Neural progenitor cell (in vitro differentiated cells): ENCODE measurements at regions not wholly inside any gene's neighbourhood (a gene's known extent, or its start where the extent isn't known, plus 50 kb on each side); places are given as distances from the start of the nearest gene placed in this dataset.

Source experiments
- DNase-seq: peaks from one replicate; pipeline ENCODE4 v3.0.0-alpha.2; 2016; ENCODE audit warnings: low spot score
- H2AFZ ChIP-seq: fragments of 200-600 bp; sonication (generic); replicated peaks from 2 replicates; pipeline ENCODE4 v1.6.1; 2016; ENCODE audit warnings: antibody characterized with exemption
- H3F3A ChIP-seq: fragments of 200-600 bp; sonication (generic); 2 replicates; pipeline ENCODE4 v1.6.1; 2016; ENCODE audit warnings: antibody characterized with exemption, low read depth
- H3K27ac ChIP-seq: fragments of 200-600 bp; sonication (generic); 2 replicates; pipeline ENCODE4 v1.5.1; 2016; ENCODE audit warnings: mild to moderate bottlenecking
- H3K27me3 ChIP-seq: fragments of 200-600 bp; sonication (generic); 2 replicates; pipeline ENCODE4 v1.6.1; 2016; ENCODE audit warnings: mild to moderate bottlenecking, moderate library complexity
- H3K36me3 ChIP-seq: fragments of 200-600 bp; sonication (generic); 2 replicates; pipeline ENCODE4 v1.5.1; 2016
- H3K4me1 ChIP-seq: fragments of 200-600 bp; sonication (generic); 2 replicates; pipeline ENCODE4 v1.6.1; 2016; ENCODE audit warnings: mixed run types
- H3K4me2 ChIP-seq: fragments of 200-600 bp; sonication (generic); 2 replicates; pipeline ENCODE4 v1.6.1; 2016
- H3K4me3 ChIP-seq: fragments of 200-600 bp; sonication (generic); 2 replicates; pipeline ENCODE4 v1.5.1; 2016
- H3K79me2 ChIP-seq: fragments of 200-600 bp; sonication (generic); 2 replicates; pipeline ENCODE4 v1.6.1; 2016; ENCODE audit warnings: low read depth
- H3K9ac ChIP-seq: fragments of 200-600 bp; sonication (generic); 2 replicates; pipeline ENCODE4 v1.6.1; 2016
- H3K9me3 ChIP-seq: fragments of 200-600 bp; sonication (generic); 2 replicates; pipeline ENCODE4 v1.5.1; 2016; ENCODE audit warnings: low read depth
- H4K20me1 ChIP-seq: fragments of 200-600 bp; sonication (generic); 2 replicates; pipeline ENCODE4 v1.6.1; 2016; ENCODE audit warnings: low read depth
- H3K27ac Mint-ChIP-seq: 3 replicates; pipeline ENCODE4 v1.8.0; 2021; ENCODE audit warnings: mixed read lengths
- H3K27me3 Mint-ChIP-seq: 2 replicates; pipeline ENCODE4 v1.8.0; 2022; ENCODE audit warnings: low read depth, mild to moderate bottlenecking, inconsistent platforms, moderate library complexity, mixed read lengths; ENCODE audit not compliant: insufficient read depth
- H3K36me3 Mint-ChIP-seq: 3 replicates; pipeline ENCODE4 v1.8.0; 2021; ENCODE audit warnings: mixed read lengths
- H3K4me1 Mint-ChIP-seq: 3 replicates; pipeline ENCODE4 v1.8.0; 2021; ENCODE audit warnings: mixed read lengths
- H3K4me3 Mint-ChIP-seq: 3 replicates; pipeline ENCODE4 v1.8.0; 2021; ENCODE audit warnings: mild to moderate bottlenecking, moderate library complexity, mixed read lengths
- H3K9me3 Mint-ChIP-seq: 3 replicates; pipeline ENCODE4 v1.8.0; 2020; ENCODE audit warnings: mixed read lengths
- EZH2 ChIP-seq: fragments of 200-600 bp; sonication (generic); IDR thresholded peaks from 2 replicates; pipeline ENCODE4 v1.6.1; 2017; ENCODE audit warnings: antibody characterized with exemption, mild to moderate bottlenecking, moderate library complexity
- EZH2phosphoT487 ChIP-seq: fragments of 200-600 bp; sonication (generic); IDR thresholded peaks from 2 replicates; pipeline ENCODE4 v1.6.1; 2017; ENCODE audit warnings: antibody characterized with exemption
- TF ChIP-seq, protein P1 (sequence below): fragments of 200-600 bp; sonication (generic); IDR thresholded peaks from 2 replicates; pipeline ENCODE4 v1.5.1; 2017; ENCODE audit warnings: antibody characterized with exemption, mild to moderate bottlenecking

DNA sequence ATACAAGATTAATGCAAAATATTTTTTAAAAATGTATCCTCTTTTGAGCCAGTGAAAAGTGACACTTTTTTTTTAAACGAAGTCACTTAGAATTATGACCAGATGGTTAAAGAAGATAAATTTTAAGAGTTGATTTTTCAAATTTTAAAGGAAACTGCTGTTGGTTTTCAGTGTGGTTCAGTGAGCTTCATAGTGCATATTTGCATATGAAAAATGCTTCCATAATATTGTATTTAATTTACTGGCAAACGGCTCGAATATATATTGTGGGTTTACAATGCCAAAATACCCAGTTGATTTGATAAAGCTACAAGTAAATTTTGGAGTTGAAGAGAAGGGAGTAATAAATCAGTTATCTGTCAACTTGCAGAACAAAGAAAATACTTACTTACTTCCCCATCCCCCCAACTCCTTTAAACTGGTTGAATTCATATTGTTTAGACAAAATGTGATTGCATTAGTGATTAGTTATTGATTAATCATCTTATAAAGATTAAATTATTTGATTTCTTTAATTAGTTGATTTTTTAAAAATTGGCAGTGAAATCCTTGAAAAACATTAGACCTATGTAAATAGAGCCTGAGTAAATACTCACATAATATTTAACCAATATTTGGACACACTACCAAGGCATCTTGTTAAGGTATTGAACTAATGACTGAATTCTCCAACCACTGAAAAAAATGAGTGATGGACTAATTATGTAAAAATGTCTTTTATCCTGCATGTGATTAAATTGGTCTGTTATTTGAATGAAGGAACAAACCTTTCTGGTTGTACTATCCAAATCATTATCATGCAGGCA is 122.8 kb upstream of the APP start:
- Mint-ChIP-seq H3K36me3 (no peaks in the 10 kb centered on the region), H3K27ac (no peak overlapping the region), H3K27me3 (peaks cover 2% of the 10 kb centered on the region), H3K4me3 (no peak overlapping the region), H3K9me3 (peaks cover 12% of the 10 kb centered on the region), H3K4me1 (no peaks in the 10 kb centered on the region)
- DNase-seq, result no peak
- TF ChIP-seq EZH2phosphoT487 (no peak), EZH2 (no peak)
- TF ChIP-seq, protein P1, sequence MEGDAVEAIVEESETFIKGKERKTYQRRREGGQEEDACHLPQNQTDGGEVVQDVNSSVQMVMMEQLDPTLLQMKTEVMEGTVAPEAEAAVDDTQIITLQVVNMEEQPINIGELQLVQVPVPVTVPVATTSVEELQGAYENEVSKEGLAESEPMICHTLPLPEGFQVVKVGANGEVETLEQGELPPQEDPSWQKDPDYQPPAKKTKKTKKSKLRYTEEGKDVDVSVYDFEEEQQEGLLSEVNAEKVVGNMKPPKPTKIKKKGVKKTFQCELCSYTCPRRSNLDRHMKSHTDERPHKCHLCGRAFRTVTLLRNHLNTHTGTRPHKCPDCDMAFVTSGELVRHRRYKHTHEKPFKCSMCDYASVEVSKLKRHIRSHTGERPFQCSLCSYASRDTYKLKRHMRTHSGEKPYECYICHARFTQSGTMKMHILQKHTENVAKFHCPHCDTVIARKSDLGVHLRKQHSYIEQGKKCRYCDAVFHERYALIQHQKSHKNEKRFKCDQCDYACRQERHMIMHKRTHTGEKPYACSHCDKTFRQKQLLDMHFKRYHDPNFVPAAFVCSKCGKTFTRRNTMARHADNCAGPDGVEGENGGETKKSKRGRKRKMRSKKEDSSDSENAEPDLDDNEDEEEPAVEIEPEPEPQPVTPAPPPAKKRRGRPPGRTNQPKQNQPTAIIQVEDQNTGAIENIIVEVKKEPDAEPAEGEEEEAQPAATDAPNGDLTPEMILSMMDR, result no peak
- Histone ChIP-seq H3K27me3 (no peaks in the 10 kb centered on the region), H3K4me3 (no peak overlapping the region), H3K4me1 (no peaks in the 10 kb centered on the region), H3K79me2 (no peaks in the 10 kb centered on the region), H2AFZ (no peak overlapping the region), H3K4me2 (no peak overlapping the region), H4K20me1 (no peaks in the 10 kb centered on the region), H3K9ac (no peak overlapping the region), H3K27ac (no peak overlapping the region), H3K9me3 (peaks cover 5% of the 10 kb centered on the region), H3K36me3 (no peaks in the 10 kb centered on the region), H3F3A (no peaks in the 10 kb centered on the region)

- TF ChIP-seq EZH2phosphoT487, result no peak
- TF ChIP-seq, protein P1, result no peak
- TF ChIP-seq EZH2, result no peak
- Histone ChIP-seq H3K79me2 (no peaks in the 10 kb centered on the region), H3K27me3 (peaks cover 9% of the 10 kb centered on the region), H3F3A (no peaks in the 10 kb centered on the region), H3K27ac (no peak overlapping the region), H3K9ac (no peak overlapping the region), H3K4me2 (no peak overlapping the region), H3K4me3 (no peak overlapping the region), H3K36me3 (no peaks in the 10 kb centered on the region), H4K20me1 (no peaks in the 10 kb centered on the region), H2AFZ (no peak overlapping the region), H3K4me1 (no peaks in the 10 kb centered on the region), H3K9me3 (no peaks in the 10 kb centered on the region)
- Mint-ChIP-seq H3K4me3 (no peak overlapping the region), H3K27ac (no peak overlapping the region), H3K4me1 (no peaks in the 10 kb centered on the region), H3K36me3 (no peaks in the 10 kb centered on the region), H3K27me3 (peaks cover 3% of the 10 kb centered on the region), H3K9me3 (no peaks in the 10 kb centered on the region)
- DNase-seq, result no peak
Observed at GRCh38 chr21:26288026-26288425, 117.5 kb upstream of the APP start.

DNA sequence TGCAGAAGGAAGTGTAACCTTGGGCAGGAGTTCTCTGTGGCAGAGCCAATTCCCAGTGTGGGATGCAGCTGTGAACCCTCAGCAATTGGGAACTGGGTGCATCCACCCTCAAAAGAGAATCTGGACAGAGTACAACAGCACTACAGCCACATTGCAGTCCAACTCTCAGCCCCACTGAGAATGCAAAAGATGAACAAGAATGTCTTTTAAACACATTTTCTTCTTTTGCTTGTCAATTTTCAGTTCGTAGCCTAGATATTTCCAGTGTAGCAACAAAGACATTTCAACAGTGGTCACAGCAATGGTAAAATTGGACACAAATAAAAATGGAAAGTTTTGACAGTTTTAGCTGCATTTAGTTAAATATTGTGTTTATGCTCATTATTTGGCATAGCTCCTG is 114.0 kb upstream of the APP start:
- Mint-ChIP-seq H3K4me1 (peaks cover 14% of the 10 kb centered on the region), H3K4me3 (no peak overlapping the region), H3K27me3 (peaks cover 8% of the 10 kb centered on the region), H3K9me3 (no peaks in the 10 kb centered on the region), H3K27ac (no peak overlapping the region), H3K36me3 (no peaks in the 10 kb centered on the region)
- Histone ChIP-seq H3K4me2 (no peak overlapping the region), H3K9ac (no peak overlapping the region), H3K4me3 (no peak overlapping the region), H3K4me1 (peaks cover 23% of the 10 kb centered on the region), H3K36me3 (no peaks in the 10 kb centered on the region), H3K79me2 (no peaks in the 10 kb centered on the region), H4K20me1 (no peaks in the 10 kb centered on the region), H2AFZ (no peak overlapping the region), H3K27ac (no peak overlapping the region), H3K9me3 (no peaks in the 10 kb centered on the region), H3F3A (no peaks in the 10 kb centered on the region), H3K27me3 (peaks cover 28% of the 10 kb centered on the region)
- TF ChIP-seq EZH2phosphoT487, result no peak
- TF ChIP-seq EZH2, result no peak
- TF ChIP-seq, protein P1, result no peak
- no peak for DNase-seq
